ENCODE measurements at regions not wholly inside any gene's neighbourhood (a gene's known extent, or its start where the extent isn't known, plus 50 kb on each side); places are given as distances from the start of the nearest gene placed in this dataset.

DNA sequence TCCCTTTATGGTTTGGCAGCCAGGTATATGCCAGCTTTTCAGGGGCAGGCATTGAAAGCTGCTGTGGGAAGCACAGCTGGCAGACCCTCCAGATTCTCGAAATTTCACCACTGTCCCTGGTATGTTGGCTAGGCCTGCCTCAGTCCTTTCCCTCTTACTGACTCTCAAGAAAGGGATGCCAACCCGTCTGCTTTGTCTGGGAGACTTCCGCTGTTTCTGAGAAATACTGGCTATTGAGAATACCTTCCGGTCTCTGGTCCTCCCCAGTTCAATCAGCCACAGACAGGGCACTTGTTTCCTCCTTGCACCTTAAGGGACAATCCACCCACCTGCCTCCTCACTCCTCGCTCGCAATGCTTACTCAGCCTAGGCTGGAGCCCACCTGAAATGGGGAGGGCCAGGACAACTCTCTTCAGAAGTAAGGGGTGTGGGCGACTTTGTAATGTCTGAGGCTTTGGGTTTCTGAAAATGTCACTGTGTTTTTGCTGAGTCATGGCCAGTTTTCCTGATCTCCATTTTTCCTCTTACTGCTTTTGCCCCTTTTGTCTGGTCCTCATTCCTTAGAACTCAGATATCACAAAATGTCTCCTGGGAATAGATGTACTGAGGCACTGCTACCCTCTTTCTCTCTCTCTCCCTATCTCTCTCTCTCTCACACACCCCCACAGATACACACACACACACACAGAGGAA is 571.1 kb downstream of the TNS1 start:
- no peak for TF ChIP-seq EZH2phosphoT487 (conservative IDR thresholded peaks at IDR 0.05; ENCODE audit: low read length)
- TF ChIP-seq, protein P1, sequence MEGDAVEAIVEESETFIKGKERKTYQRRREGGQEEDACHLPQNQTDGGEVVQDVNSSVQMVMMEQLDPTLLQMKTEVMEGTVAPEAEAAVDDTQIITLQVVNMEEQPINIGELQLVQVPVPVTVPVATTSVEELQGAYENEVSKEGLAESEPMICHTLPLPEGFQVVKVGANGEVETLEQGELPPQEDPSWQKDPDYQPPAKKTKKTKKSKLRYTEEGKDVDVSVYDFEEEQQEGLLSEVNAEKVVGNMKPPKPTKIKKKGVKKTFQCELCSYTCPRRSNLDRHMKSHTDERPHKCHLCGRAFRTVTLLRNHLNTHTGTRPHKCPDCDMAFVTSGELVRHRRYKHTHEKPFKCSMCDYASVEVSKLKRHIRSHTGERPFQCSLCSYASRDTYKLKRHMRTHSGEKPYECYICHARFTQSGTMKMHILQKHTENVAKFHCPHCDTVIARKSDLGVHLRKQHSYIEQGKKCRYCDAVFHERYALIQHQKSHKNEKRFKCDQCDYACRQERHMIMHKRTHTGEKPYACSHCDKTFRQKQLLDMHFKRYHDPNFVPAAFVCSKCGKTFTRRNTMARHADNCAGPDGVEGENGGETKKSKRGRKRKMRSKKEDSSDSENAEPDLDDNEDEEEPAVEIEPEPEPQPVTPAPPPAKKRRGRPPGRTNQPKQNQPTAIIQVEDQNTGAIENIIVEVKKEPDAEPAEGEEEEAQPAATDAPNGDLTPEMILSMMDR (IDR thresholded peaks at IDR 0.05; ENCODE audit: insufficient read depth, low read length, poor library complexity, severe bottlenecking) = no peak
- no peaks in the 10 kb centered on the region for H3F3A ChIP-seq (ENCODE audit: insufficient read depth)
- H3K9me2 ChIP-seq (replicated peaks; ENCODE audit: insufficient read depth, low read length) = no peaks in the 10 kb centered on the region
- H3K27me3 ChIP-seq (ENCODE audit: low read length) = no peaks in the 10 kb centered on the region
- H3K9ac ChIP-seq (ENCODE audit: low read length) = no peak overlapping the region
- no peaks in the 10 kb centered on the region for H3K9me3 ChIP-seq (ENCODE audit: insufficient read depth, low read length)
- H3K27ac ChIP-seq (ENCODE audit: low read depth, low read length) = no peak overlapping the region
- H3K36me3 ChIP-seq (ENCODE audit: low read length) = no peaks in the 10 kb centered on the region
- no peaks in the 10 kb centered on the region for H3K79me2 ChIP-seq (ENCODE audit: insufficient read depth, low read length)
- no peak overlapping the region for H3K4me3 ChIP-seq (ENCODE audit: insufficient read depth, low read length, poor library complexity, severe bottlenecking)
- H4K20me1 ChIP-seq (ENCODE audit: low read depth, low read length) = no peaks in the 10 kb centered on the region
- H3K4me2 ChIP-seq (ENCODE audit: low read depth, low read length, poor library complexity, severe bottlenecking) = no peak overlapping the region
- no peak overlapping the region for H2AFZ ChIP-seq (ENCODE audit: low read depth, low read length, severe bottlenecking)

DNA sequence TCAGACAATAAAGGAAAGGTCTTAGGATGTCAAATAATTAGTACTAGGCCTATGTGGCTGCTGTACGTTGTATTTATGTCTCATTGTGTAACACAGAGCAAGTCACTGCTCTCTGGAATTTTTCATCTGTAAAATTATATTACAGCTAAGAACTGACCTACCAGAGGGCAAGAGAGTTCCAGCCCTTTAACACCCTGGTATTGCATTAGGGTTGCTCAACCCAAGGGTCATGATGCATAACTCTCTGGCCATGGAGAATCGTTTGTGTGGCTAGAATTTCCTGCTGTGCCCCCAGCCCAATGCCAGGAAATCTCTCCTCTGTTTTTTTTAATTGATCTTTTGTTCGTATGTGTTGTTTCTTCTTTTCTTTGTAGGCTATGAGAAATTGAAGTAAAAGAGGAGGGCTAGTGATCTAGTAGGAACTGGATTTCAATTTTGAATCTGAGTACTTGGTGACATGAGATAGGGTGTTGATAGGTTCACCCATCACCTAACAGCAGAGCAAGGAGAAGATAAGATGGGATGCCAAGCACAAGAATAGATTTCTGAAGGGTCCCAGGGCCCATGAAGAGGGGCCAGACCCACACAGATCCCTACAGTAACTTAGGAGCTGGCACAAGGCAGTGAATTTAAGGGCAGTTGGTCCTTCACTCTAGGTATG is 571.2 kb upstream of the TNP1 start:
- H3K9me3 ChIP-seq (ENCODE audit: insufficient read depth, low read length) = no peaks in the 10 kb centered on the region
- H3F3A ChIP-seq (ENCODE audit: insufficient read depth) = no peaks in the 10 kb centered on the region
- H3K4me2 ChIP-seq (ENCODE audit: low read depth, low read length, poor library complexity, severe bottlenecking) = no peak overlapping the region
- no peaks in the 10 kb centered on the region for H3K9me2 ChIP-seq (replicated peaks; ENCODE audit: insufficient read depth, low read length)
- no peaks in the 10 kb centered on the region for H3K27me3 ChIP-seq (ENCODE audit: low read length)
- no peaks in the 10 kb centered on the region for H4K20me1 ChIP-seq (ENCODE audit: low read depth, low read length)
- no peak overlapping the region for H3K27ac ChIP-seq (ENCODE audit: low read depth, low read length)
- TF ChIP-seq EZH2phosphoT487 (conservative IDR thresholded peaks at IDR 0.05; ENCODE audit: low read length) = no peak
- TF ChIP-seq, protein P1 (IDR thresholded peaks at IDR 0.05; ENCODE audit: insufficient read depth, low read length, poor library complexity, severe bottlenecking) = no peak
- H3K36me3 ChIP-seq (ENCODE audit: low read length) = no peaks in the 10 kb centered on the region
- no peaks in the 10 kb centered on the region for H3K79me2 ChIP-seq (ENCODE audit: insufficient read depth, low read length)
- H3K4me3 ChIP-seq (ENCODE audit: insufficient read depth, low read length, poor library complexity, severe bottlenecking) = no peak overlapping the region
- H2AFZ ChIP-seq (ENCODE audit: low read depth, low read length, severe bottlenecking) = no peak overlapping the region
- H3K9ac ChIP-seq (ENCODE audit: low read length) = no peak overlapping the region

DNA sequence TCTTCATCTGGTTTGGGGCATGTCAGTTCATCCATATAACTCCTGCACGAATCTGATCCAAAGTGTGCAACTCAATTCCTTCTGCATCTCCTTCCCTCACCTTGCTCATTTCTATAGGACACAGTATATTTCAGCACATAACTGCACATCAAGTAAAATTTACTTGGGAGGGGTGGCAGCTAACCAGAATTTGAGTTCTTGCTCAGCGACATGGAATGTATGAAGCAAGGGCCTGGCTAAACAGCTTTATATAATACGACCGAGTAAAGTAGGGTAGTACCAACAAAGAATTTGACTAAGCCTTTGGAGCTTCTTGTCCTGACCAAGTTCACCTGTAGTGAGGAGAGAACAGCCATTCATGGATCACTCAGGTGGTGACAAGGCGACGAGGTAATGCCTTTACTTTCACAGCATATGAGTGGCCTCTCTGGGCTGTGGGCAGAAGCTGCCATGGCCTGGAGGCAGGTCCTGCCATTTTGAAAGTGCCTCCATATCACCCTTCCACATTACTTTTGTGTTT is 570.2 kb upstream of the TNP1 start:
- H3K27me3 ChIP-seq (ENCODE audit: low read length) = no peaks in the 10 kb centered on the region

More for the DNA sequence above, 570.2 kb upstream of the TNP1 start:
- H3K9me2 ChIP-seq (replicated peaks; ENCODE audit: insufficient read depth, low read length) = no peaks in the 10 kb centered on the region
- no peak overlapping the region for H3K4me3 ChIP-seq (ENCODE audit: insufficient read depth, low read length, poor library complexity, severe bottlenecking)
- H3K79me2 ChIP-seq (ENCODE audit: insufficient read depth, low read length) = no peaks in the 10 kb centered on the region
- TF ChIP-seq EZH2phosphoT487 (conservative IDR thresholded peaks at IDR 0.05; ENCODE audit: low read length) = no peak
- TF ChIP-seq, protein P1 (IDR thresholded peaks at IDR 0.05; ENCODE audit: insufficient read depth, low read length, poor library complexity, severe bottlenecking) = no peak
- no peak overlapping the region for H2AFZ ChIP-seq (ENCODE audit: low read depth, low read length, severe bottlenecking)
- no peaks in the 10 kb centered on the region for H4K20me1 ChIP-seq (ENCODE audit: low read depth, low read length)
- no peak overlapping the region for H3K9ac ChIP-seq (ENCODE audit: low read length)
- H3K27ac ChIP-seq (ENCODE audit: low read depth, low read length) = no peak overlapping the region
- H3F3A ChIP-seq (ENCODE audit: insufficient read depth) = no peaks in the 10 kb centered on the region
- no peaks in the 10 kb centered on the region for H3K9me3 ChIP-seq (ENCODE audit: insufficient read depth, low read length)
- H3K36me3 ChIP-seq (ENCODE audit: low read length) = no peaks in the 10 kb centered on the region
- H3K4me2 ChIP-seq (ENCODE audit: low read depth, low read length, poor library complexity, severe bottlenecking) = no peak overlapping the region

Data from SU-DHL-6 (cell line).